ENCODE measurements at regions not wholly inside any gene's neighbourhood (a gene's known extent, or its start where the extent isn't known, plus 50 kb on each side); places are given as distances from the start of the nearest gene placed in this dataset.

DNA sequence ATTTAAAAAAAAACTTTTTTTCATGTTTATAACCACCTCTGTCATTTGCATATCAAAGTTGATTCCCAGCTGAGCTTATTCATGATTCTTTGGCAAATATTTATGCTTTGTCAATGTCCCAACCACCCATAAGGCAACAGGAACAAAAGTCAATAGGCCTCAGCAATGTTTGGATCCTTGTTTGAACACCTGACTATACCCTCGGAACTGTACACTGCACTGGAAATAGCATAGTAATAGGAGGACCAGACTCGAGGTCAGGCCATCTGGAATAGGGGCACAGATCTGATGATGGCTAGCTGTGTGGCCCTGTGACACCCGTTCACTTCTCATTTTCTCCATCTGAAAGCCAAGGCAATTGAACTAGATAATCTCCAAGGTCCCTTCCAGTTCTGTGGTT lies 301.7 kb upstream of the ATP11B start:
- no peak overlapping the region for H2AFZ ChIP-seq (replicated peaks; ENCODE audit: low read length, poor library complexity)
- BruUV-seq (replicated peaks): no TSS peak
- H3K9me1 ChIP-seq (ENCODE audit: insufficient read depth, low read length): no peaks in the 10 kb centered on the region
- no peak overlapping the region for H2BK15ac ChIP-seq (ENCODE audit: low read depth, low read length)
- DNase-seq: no peak
- H3K4me3 ChIP-seq (ENCODE audit: insufficient read depth, low read depth, low read length): no peak overlapping the region
- dilution Hi-C loops (cut with HindIII; ENCODE audit: low sequenced_read_pairs, unreplicated experiment) (no loop called here), in situ Hi-C loops (cut with MboI; ENCODE audit: low sequenced_read_pairs) (no loop called here), intact Hi-C loops (cut with micrococcal nuclease) (no loop called here)
- no peak overlapping the region for H4K8ac ChIP-seq (ENCODE audit: low read depth in 2 of 2, low read length in 2 of 2)
- H2AK9ac ChIP-seq (replicated peaks; ENCODE audit: low read depth, low read length, poor library complexity): no peak overlapping the region
- H4K5ac ChIP-seq (ENCODE audit: low read depth, low read length): no peak overlapping the region
- H2BK5ac ChIP-seq (ENCODE audit: low read depth, low read length, poor library complexity, severe bottlenecking): no peak overlapping the region
- no peaks in the 10 kb centered on the region for H3K36me3 ChIP-seq (ENCODE audit: control insufficient read depth, insufficient read depth, low read length)
- H3K9ac ChIP-seq (ENCODE audit: low read depth, low read length): no peak overlapping the region
- no CpG with 5 or more reads among the region's 3 CpGs for WGBS, 2 experiments (ENCODE audit: extremely low coverage in 2 of 2, insufficient read length in 1 of 2)
- ChIA-PET CTCF (no interaction called here), POLR2A (ENCODE audit: unreplicated experiment) (no interaction called here)
- H3K9me3 ChIP-seq (ENCODE audit: control insufficient read depth, insufficient read depth, low read length): peaks cover 6% of the 10 kb centered on the region
- no peaks in the 10 kb centered on the region for H3K4me1 ChIP-seq (ENCODE audit: control insufficient read depth, insufficient read depth, low read length)
- H3K27me3 ChIP-seq (ENCODE audit: control insufficient read depth, insufficient read depth, low read length): no peaks in the 10 kb centered on the region
- no peak overlapping the region for H3K23ac ChIP-seq (ENCODE audit: low read depth, low read length)
- H3K14ac ChIP-seq (replicated peaks; ENCODE audit: low read depth, low read length): no peak overlapping the region
- no peak overlapping the region for H2AK5ac ChIP-seq (ENCODE audit: low read depth, low read length)
- H3K4me2 ChIP-seq (ENCODE audit: low read depth, low read length): no peak overlapping the region
- H2BK120ac ChIP-seq (ENCODE audit: low read depth, low read length): no peak overlapping the region
- no peak for ATAC-seq (ENCODE audit: low read depth)
- H3K18ac ChIP-seq (ENCODE audit: low read depth, low read length): no peak overlapping the region
- H3K27ac ChIP-seq (ENCODE audit: insufficient read depth, low read length): no peak overlapping the region
- no peaks in the 10 kb centered on the region for H3K79me1 ChIP-seq (ENCODE audit: low read depth in 1 of 2, low read length in 2 of 2)
- H2BK20ac ChIP-seq (ENCODE audit: low read depth, low read length): no peak overlapping the region
- H4K20me1 ChIP-seq (ENCODE audit: insufficient read depth, low read length): no peaks in the 10 kb centered on the region
- no peak overlapping the region for H3K56ac ChIP-seq (ENCODE audit: extremely low read depth, insufficient read depth, low read length)
- TF ChIP-seq MXI1 (IDR thresholded peaks at IDR 0.05; ENCODE audit: borderline replicate concordance, low read depth, low read length): no peak
- TF ChIP-seq RAD21 (IDR thresholded peaks at IDR 0.05; ENCODE audit: low read length): no peak
- TF ChIP-seq NFE2L2 (IDR thresholded peaks at IDR 0.05; ENCODE audit: low read depth, low read length): no peak
- no peak for TF ChIP-seq CEBPB (IDR thresholded peaks at IDR 0.05; ENCODE audit: low read depth, low read length)
- no peak for TF ChIP-seq BHLHE40 (IDR thresholded peaks at IDR 0.05; ENCODE audit: low read depth, low read length)
- TF ChIP-seq CHD1 (IDR thresholded peaks at IDR 0.05; ENCODE audit: low read depth, low read length): no peak
- no peak for TF ChIP-seq MAZ (IDR thresholded peaks at IDR 0.05; ENCODE audit: borderline replicate concordance, low read depth, low read length)
- no peak for TF ChIP-seq FOS (IDR thresholded peaks at IDR 0.05; ENCODE audit: low read depth, low read length)
- TF ChIP-seq USF2 (IDR thresholded peaks at IDR 0.05; ENCODE audit: low read depth, low read length): no peak
- no peak for TF ChIP-seq MAFK (IDR thresholded peaks at IDR 0.05; ENCODE audit: low read depth, low read length)
- no peak for TF ChIP-seq ELK1 (IDR thresholded peaks at IDR 0.05; ENCODE audit: borderline replicate concordance, low read depth, low read length)
- no peak overlapping the region for H4K91ac ChIP-seq (ENCODE audit: insufficient read depth, low read depth, low read length)
- H3K4ac ChIP-seq (ENCODE audit: low read depth, low read length): no peak overlapping the region
